Erythroblast (primary cell): ENCODE measurements at regions not wholly inside any gene's neighbourhood (a gene's known extent, or its start where the extent isn't known, plus 50 kb on each side); places are given as distances from the start of the nearest gene placed in this dataset.

ENCODE experiments used
- GATA1 ChIP-seq: IDR thresholded peaks from 2 replicates; pipeline ENCODE4 v1.6.1; 2011; ENCODE audit warnings: low read depth, mild to moderate bottlenecking, control low read depth, low read length, moderate library complexity
- POLR2A ChIP-seq: IDR thresholded peaks from 2 replicates; pipeline ENCODE4 v1.6.1; 2011; ENCODE audit warnings: mild to moderate bottlenecking, low read length

GRCh38 chr1:172900376-172900997 lies 150.3 kb downstream of the TNFSF18 start:
- TF ChIP-seq POLR2A (no peak), GATA1 (no peak)
